T-helper 2 cell treated with Interferon-gamma antibody and Interleukin-4, amounts not matched to agents 5 μg/mL and 100 μg/mL, for 36 hours (primary cell): ENCODE measurements at regions not wholly inside any gene's neighbourhood (a gene's known extent, or its start where the extent isn't known, plus 50 kb on each side); places are given as distances from the start of the nearest gene placed in this dataset.
A peak's percentile ranks its signal among the peaks of the same experiment; 100 is the strongest.

Experiments used
- DNase-seq: peaks from one replicate; pipeline ENCODE4 v3.0.0; 2021; ENCODE audit warnings: low spot score
- H3K27ac Mint-ChIP-seq: one replicate; pipeline ENCODE4 v1.8.0; 2021; ENCODE audit warnings: mild to moderate bottlenecking, mixed read lengths
- H3K27me3 Mint-ChIP-seq: one replicate; pipeline ENCODE4 v1.8.0; 2021; ENCODE audit warnings: low read depth, mixed read lengths
- H3K36me3 Mint-ChIP-seq: one replicate; pipeline ENCODE4 v1.8.0; 2021; ENCODE audit warnings: low read depth, mixed read lengths
- H3K4me1 Mint-ChIP-seq: one replicate; pipeline ENCODE4 v1.8.0; 2021; ENCODE audit warnings: low read depth, mixed read lengths
- H3K4me3 Mint-ChIP-seq: one replicate; pipeline ENCODE4 v1.8.0; 2022; ENCODE audit warnings: mild to moderate bottlenecking, moderate library complexity, mixed read lengths
- H3K9me3 Mint-ChIP-seq: one replicate; pipeline ENCODE4 v1.8.0; 2021; ENCODE audit warnings: mixed read lengths

DNA sequence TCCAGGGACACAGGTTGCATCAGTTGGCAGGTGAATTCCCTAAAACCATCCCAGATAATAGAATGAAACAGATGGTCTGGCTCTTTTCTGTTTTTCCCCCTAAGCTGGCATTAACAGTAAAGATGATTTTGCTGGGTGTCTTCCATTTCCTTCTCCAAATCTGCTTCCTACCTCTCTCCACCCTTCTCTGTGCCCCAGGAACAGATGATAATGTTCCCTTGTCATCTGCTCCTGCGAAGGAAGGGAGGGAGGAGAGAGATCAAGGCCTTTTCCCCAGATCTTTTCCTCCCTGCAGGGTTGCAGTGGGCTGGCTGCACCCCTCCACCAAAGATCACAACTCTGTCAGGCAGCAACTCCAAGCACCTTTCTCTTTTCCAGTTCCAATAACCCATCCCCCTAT lies 156.5 kb upstream of the PRDM1 start:
- peaks cover 2% of the 10 kb centered on the region for H3K4me1 Mint-ChIP-seq
- H3K27me3 Mint-ChIP-seq = peaks cover 8% of the 10 kb centered on the region
- no peaks in the 10 kb centered on the region for H3K9me3 Mint-ChIP-seq
- H3K27ac Mint-ChIP-seq = no peak overlapping the region
- H3K4me3 Mint-ChIP-seq = no peak overlapping the region
- H3K36me3 Mint-ChIP-seq = peaks cover 2% of the 10 kb centered on the region
- DNase-seq = no peak

DNA sequence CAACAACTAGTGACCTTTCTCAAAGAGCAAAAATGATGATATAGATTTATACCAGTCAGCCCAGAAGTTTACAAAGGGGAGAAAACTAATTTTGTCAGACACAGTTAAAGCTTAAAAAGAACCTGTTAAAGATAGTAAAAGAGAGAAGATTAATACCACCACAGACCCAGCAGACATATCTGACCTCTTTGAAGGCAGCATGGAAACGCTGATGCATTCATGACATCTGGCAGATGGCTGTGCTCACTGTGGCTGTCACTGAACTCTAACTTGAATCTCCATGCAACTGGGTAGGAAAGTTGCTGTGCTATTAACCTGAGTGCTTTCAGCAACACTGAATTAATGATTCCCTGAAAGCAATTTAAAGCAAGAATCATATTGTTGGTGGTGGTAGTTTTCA lies 159.8 kb upstream of the PRDM1 start:
- Mint-ChIP-seq H3K4me1 (peaks cover 6% of the 10 kb centered on the region), H3K27me3 (peaks cover 8% of the 10 kb centered on the region), H3K9me3 (peaks cover 8% of the 10 kb centered on the region), H3K4me3 (no peak overlapping the region), H3K36me3 (no peaks in the 10 kb centered on the region), H3K27ac (no peak overlapping the region)
- DNase-seq = no peak

DNA sequence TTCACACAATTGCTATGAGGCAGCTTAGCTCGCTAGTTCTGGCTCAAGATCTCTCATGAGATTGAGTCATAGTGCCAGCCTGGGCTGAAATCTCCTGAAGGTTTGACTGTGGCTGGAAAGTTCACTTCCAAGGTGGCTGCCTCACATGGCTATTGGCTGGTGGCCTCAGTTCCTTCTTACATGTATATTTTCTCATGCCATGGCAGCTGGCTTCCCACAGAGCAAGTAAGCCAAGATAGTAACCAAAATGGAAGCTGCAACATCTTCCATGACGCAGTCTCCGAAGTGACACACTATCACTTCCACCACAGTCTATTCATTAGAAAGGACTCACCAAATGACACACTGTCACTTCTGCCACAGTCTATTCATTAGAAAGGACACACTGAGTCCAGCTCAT lies 160.4 kb upstream of the PRDM1 start:
- Mint-ChIP-seq H3K4me1 (peaks cover 6% of the 10 kb centered on the region), H3K27me3 (peaks cover 8% of the 10 kb centered on the region), H3K9me3 (peaks cover 8% of the 10 kb centered on the region), H3K36me3 (no peaks in the 10 kb centered on the region), H3K4me3 (no peak overlapping the region), H3K27ac (no peak overlapping the region)
- DNase-seq = no peak

DNA sequence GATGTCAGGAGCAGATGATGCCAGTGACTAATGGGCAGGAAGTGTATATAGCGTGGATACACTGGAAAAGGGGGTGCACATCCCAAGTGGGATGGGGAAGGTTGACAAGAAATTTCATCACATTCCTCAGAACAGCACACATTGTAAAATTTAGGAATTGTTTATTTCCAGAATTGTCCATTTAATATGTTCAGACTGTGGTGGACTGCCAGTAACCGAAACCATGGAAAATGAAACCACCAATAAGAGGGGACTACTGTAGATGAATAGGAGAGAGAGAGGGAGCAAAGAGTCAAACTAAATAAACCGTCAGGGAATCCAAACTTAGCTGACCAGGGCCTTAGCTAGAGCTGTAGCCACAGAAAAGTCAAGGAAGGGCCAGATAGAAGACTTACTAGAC lies 164.4 kb upstream of the PRDM1 start:
- Mint-ChIP-seq H3K36me3 (peaks cover 3% of the 10 kb centered on the region), H3K27ac (no peak overlapping the region), H3K27me3 (no peaks in the 10 kb centered on the region), H3K9me3 (peaks cover 8% of the 10 kb centered on the region), H3K4me3 (no peak overlapping the region), H3K4me1 (peaks cover 20% of the 10 kb centered on the region)
- DNase-seq = no peak

DNA sequence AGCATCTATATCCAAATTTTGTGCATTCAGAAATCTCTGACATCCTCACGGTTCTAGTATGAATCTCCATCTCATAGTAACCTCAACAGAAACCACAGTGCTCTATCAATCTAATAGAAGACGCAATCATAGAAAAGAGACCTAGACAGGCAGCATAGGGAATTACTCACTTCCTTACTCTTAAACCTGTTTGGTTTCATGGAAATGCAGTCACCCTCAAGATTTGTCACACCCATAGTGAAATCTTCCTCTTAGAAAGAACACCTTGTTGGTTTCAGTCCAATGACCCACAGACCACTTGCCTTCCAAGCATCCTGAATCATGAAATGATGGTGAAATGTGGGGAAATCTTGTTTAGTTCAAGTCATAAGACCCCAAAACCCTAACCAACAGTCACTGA lies 166.1 kb upstream of the PRDM1 start:
- Mint-ChIP-seq H3K27ac (no peak overlapping the region), H3K9me3 (peaks cover 11% of the 10 kb centered on the region), H3K27me3 (peaks cover 2% of the 10 kb centered on the region), H3K36me3 (peaks cover 5% of the 10 kb centered on the region), H3K4me1 (peaks cover 18% of the 10 kb centered on the region), H3K4me3 (no peak overlapping the region)
- DNase-seq = peak; percentile 17

DNA sequence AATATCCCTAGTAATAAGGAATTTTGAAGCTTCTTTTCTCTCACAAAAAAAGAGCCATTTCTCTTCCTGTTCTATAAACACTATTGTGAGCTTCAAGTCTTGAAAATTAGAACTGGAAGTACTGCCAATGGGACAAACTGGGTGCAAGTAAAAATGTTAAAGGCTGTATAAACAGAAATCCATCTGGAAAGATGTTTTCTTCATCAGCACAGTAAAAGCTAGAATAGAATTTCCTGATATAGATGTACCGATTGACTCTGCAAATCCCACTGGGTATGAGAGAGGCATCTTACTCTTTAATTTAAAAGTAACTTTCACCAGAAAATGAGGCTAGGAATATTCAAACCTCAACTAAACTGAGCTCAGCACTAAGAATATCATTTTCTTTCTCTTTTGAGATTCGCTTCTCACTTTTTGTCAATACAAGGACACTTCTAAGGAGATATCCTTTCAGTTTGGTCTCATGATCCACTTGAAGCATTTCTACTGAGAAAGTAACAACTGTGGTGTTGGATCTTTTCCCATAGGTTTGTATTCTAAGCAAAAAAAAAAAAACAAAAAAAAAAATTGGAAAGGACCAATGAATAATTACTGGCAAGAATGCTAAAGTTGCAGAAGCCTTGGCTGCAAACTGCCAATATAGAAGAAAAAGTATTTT lies 169.0 kb upstream of the PRDM1 start:
- Mint-ChIP-seq H3K27me3 (peaks cover 2% of the 10 kb centered on the region), H3K4me1 (peaks cover 29% of the 10 kb centered on the region), H3K36me3 (peaks cover 5% of the 10 kb centered on the region), H3K4me3 (no peak overlapping the region), H3K27ac (no peak overlapping the region), H3K9me3 (peaks cover 8% of the 10 kb centered on the region)
- DNase-seq = no peak

DNA sequence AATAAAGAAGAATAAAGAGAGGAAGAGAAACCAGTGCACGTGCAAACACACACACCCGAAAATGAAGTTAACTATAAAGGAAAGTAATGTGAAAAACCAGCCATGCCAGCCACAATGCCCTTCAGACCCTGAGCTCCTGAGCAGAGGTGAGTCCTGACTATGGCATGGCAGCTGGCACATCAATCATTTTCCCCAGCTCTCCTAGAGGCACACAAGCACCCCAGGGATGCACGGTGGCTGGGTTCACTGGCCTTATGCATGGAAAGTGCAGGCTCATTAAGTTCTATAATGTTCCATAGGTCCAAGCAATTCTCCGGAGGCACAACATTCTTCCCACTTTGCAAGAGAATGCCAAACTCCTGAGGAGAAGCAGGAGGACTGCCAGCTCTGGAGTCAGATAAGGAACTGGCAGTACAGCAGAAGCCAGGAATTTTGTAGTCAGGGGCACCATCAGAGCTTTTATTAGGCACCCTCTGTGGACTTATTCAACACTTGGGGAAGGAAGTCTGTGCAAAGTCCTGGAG lies 175.0 kb upstream of the PRDM1 start:
- Mint-ChIP-seq H3K27me3 (peaks cover 3% of the 10 kb centered on the region), H3K9me3 (peaks cover 4% of the 10 kb centered on the region), H3K27ac (no peak overlapping the region), H3K4me3 (no peak overlapping the region), H3K4me1 (peaks cover 14% of the 10 kb centered on the region), H3K36me3 (peaks cover 2% of the 10 kb centered on the region)
- DNase-seq = no peak

DNA sequence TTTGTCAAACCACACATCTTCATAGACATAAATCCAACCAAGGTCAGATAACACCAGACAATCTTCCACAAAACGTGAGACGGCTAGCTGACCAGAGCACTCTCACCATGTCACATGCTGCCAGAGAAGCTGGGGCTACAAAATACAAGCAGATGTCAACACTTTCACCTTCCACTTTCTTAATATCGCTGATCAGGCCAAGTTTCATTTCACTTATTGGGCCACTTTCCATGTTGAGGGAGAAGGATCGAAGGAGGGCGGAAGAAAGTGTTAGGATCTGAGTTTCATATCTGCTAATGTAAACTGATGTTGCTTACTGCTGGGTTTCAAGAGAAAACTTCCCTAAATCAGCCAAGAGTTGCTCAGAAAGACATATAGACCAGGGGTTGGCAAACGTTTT lies 177.0 kb upstream of the PRDM1 start:
- Mint-ChIP-seq H3K4me3 (no peak overlapping the region), H3K27ac (no peak overlapping the region), H3K4me1 (peaks cover 11% of the 10 kb centered on the region), H3K36me3 (no peaks in the 10 kb centered on the region), H3K9me3 (no peaks in the 10 kb centered on the region), H3K27me3 (peaks cover 1% of the 10 kb centered on the region)
- DNase-seq = no peak

DNA sequence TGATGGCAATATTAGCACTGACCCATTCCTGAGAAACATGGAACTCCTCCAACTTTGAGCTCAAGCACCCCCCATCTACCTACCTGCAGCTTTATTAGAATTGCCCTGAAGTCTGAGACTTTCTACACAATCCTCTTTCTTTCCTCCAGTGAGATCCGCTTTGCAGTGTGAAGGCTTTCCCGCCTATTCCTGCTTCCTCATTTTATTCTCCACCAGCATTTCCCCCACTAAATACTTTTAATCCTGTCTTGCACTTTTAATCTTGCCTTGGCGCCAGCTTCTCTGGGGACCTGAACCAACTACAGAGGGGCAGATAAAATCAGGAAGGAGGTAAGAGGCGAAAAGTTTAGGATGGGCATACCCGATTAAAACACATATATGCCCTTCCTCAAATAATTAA lies 178.1 kb upstream of the PRDM1 start:
- Mint-ChIP-seq H3K27ac (no peak overlapping the region), H3K4me1 (peaks cover 4% of the 10 kb centered on the region)

DNA sequence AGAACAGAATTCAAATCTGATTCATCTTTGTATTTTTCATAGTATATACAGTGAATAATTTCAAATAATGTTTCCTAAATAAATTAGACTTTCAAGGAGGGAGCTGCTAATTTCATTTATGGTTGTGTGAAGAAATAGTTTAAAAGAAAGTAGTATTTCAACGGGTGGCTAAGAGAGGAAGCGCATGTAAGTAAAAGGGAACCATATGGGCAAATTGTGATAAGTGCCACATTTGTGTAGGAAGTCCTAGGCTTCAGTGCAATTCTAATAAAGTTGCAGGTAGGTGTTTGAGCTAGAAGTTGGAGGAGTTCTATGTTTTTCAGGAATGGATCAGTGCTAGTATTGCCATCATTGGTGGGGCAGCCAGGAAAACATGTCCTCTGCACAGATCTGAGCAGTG lies 178.8 kb upstream of the PRDM1 start:
- no peak for DNase-seq
- Mint-ChIP-seq H3K9me3 (no peaks in the 10 kb centered on the region), H3K27me3 (peaks cover 1% of the 10 kb centered on the region), H3K4me1 (peaks cover 6% of the 10 kb centered on the region), H3K36me3 (peaks cover 5% of the 10 kb centered on the region), H3K4me3 (no peak overlapping the region), H3K27ac (no peak overlapping the region)

More for the DNA sequence above, 178.1 kb upstream of the PRDM1 start:
- DNase-seq = no peak
- H3K36me3 Mint-ChIP-seq = no peaks in the 10 kb centered on the region
- no peaks in the 10 kb centered on the region for H3K9me3 Mint-ChIP-seq
- no peak overlapping the region for H3K4me3 Mint-ChIP-seq
- H3K27me3 Mint-ChIP-seq = peaks cover 1% of the 10 kb centered on the region

DNA sequence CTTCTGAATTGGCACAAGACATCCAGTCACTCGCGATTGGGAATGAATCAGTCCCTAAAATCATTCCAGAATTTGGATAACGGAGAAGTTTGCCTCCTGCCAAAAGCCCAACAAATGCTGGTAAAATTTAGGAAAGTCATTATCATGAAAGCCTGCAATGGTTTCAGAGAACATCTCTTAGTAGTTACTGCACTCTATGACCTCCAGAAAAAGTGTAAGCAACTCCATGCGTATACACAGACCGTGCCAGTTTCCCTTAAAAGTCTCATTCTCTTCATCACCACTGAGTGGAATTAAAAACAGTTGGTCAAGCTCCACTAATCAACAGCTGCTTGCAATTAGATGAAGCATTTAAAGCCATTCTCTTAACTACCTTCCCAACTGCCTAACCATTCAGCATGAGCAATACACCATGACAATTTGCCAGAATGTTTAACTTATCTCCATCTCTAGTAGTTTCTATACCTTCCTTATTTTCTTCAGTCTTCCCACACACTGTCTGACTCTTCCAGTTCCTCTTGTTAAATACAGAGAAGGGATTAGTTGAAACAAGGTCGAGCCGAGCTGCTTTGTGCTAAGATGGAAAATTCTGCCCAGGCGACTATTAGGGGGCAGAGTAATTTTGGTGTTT lies 183.6 kb upstream of the PRDM1 start:
- no peaks in the 10 kb centered on the region for H3K27me3 Mint-ChIP-seq
- DNase-seq = no peak
- no peak overlapping the region for H3K27ac Mint-ChIP-seq

DNA sequence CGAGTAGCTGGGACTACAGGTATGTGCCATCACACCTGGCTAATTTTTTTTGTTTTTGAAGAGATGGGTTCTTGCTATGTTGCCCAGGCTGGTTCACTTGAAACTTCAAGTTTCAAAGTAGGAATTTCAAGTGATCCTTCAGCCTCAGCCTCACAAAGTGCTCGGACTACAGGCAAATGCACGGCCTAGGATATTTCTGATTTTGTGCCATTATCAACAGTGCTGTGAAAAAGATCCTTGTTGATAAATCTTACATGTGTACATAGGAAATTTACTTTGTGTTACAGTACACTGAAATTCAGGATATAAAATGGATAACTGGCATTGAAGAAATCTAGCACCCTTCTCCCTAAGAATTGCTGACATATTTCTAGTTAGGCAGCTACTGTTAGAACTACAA lies 184.6 kb upstream of the PRDM1 start:
- Mint-ChIP-seq H3K9me3 (peaks cover 4% of the 10 kb centered on the region), H3K27ac (no peak overlapping the region), H3K27me3 (no peaks in the 10 kb centered on the region), H3K4me1 (peaks cover 26% of the 10 kb centered on the region), H3K4me3 (no peak overlapping the region), H3K36me3 (peaks cover 9% of the 10 kb centered on the region)
- DNase-seq = no peak

More for the DNA sequence above, 183.6 kb upstream of the PRDM1 start:
- Mint-ChIP-seq H3K9me3 (peaks cover 4% of the 10 kb centered on the region), H3K36me3 (peaks cover 9% of the 10 kb centered on the region), H3K4me3 (no peak overlapping the region), H3K4me1 (peaks cover 29% of the 10 kb centered on the region)

DNA sequence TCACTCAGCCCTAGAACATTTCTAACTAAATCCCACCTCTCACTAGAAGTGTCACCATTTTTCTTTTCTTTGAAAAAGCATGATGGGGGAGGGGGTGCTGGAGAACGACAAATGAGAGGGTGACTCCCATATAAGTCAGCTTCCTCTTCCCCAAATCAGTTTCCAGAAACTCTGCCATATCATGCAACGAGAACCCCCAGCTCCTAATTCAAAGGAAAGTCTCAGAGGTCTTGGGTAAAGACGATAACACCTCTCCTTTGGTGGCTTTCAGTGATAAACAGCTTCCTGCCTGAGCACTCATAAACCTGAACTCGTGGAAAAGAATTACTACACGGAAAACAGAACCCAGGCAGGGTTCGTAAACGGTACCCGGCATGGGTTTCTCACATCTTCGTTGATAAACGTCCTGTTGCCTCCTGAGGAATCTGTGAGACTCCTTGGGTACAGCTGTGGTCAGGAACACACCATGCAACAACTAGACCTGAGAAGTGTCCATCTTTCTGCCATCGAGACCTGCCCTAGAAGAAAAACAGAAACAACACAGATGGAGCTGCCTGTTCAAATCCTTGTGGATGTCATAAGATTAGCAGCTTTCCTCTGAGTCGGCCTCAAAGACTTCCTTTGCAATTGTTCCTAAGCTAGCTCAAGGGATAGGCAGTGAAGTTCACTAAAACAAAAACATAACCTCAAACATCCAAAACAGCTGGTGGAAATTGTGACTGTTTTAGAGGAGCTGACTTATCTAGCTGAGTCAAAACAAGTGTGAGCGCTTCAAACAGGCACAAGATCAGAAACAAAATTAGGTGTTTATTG lies 185.8 kb upstream of the PRDM1 start:
- H3K36me3 Mint-ChIP-seq = peaks cover 9% of the 10 kb centered on the region
- H3K27ac Mint-ChIP-seq = peak overlapping the region; percentile 90
- H3K9me3 Mint-ChIP-seq = peaks cover 4% of the 10 kb centered on the region
- no peaks in the 10 kb centered on the region for H3K27me3 Mint-ChIP-seq
- H3K4me3 Mint-ChIP-seq = peak overlapping the region; percentile 80
- DNase-seq = peak; percentile 56
- H3K4me1 Mint-ChIP-seq = peaks cover 26% of the 10 kb centered on the region

DNA sequence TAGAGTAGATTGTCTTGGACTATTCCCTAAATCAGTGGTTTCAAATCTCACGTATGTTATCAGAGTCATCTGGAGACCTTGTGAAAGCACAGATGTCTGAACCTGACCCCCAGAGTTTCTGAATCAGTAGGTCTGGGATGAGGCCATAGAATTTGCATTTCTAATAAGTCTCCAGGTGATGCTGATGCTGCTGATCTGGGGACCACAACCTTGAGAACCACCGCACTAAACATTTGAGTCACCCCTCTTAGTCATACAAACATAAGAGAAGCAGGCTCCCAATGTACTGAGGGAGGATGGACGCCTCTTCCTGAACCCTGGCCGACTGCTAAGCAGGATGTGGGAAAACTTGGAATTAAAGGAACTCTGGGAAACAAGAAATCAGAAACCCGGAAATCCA lies 187.8 kb upstream of the PRDM1 start:
- Mint-ChIP-seq H3K36me3 (peaks cover 13% of the 10 kb centered on the region), H3K4me3 (no peak overlapping the region), H3K9me3 (peaks cover 4% of the 10 kb centered on the region), H3K27ac (no peak overlapping the region), H3K27me3 (no peaks in the 10 kb centered on the region), H3K4me1 (peaks cover 29% of the 10 kb centered on the region)
- DNase-seq = peak; percentile 49
